M059J (cell line): ENCODE measurements at regions not wholly inside any gene's neighbourhood (a gene's known extent, or its start where the extent isn't known, plus 50 kb on each side); places are given as distances from the start of the nearest gene placed in this dataset.

ENCODE experiments used
- DNase-seq: peaks from one replicate; pipeline ENCODE4 v3.0.0-alpha.2; 2012; ENCODE audit warnings: low read depth

- no peak for DNase-seq
Measured at GRCh38 chr19:5237190-5237780, 103.3 kb downstream of the PTPRS start.

GRCh38 chr19:5235458-5236219 is 105.0 kb downstream of the PTPRS start:
- DNase-seq: no peak

- DNase-seq: no peak
Measured at GRCh38 chr19:5234412-5234811, 106.2 kb downstream of the PTPRS start.

GRCh38 chr19:5232798-5233505 is 107.7 kb downstream of the PTPRS start:
- no peak for DNase-seq

GRCh38 chr19:5231857-5232678 is 108.5 kb downstream of the PTPRS start:
- DNase-seq: no peak

- DNase-seq: no peak
Measured at GRCh38 chr19:5230730-5231555, 109.7 kb downstream of the PTPRS start.

GRCh38 chr19:5229778-5230335 is 110.8 kb downstream of the PTPRS start:
- no peak for DNase-seq

- no peak for DNase-seq
Measured at GRCh38 chr19:5228932-5229777, 111.5 kb downstream of the PTPRS start.

- DNase-seq: no peak
Measured at GRCh38 chr19:5228490-5228889, 112.1 kb downstream of the PTPRS start.

- no peak for DNase-seq
Measured at GRCh38 chr19:5225486-5226345, 114.9 kb downstream of the PTPRS start.

- DNase-seq: no peak
Measured at GRCh38 chr19:5224480-5224879, 116.1 kb downstream of the PTPRS start.

- no peak for DNase-seq
Measured at GRCh38 chr19:5222821-5223321, 117.7 kb downstream of the PTPRS start.

GRCh38 chr19:5222178-5222577 is 118.4 kb downstream of the PTPRS start:
- DNase-seq: no peak

GRCh38 chr19:5220866-5221265 is 119.7 kb downstream of the PTPRS start:
- DNase-seq: no peak

- DNase-seq: no peak
Measured at GRCh38 chr19:5220361-5220760, 120.3 kb downstream of the PTPRS start.

- no peak for DNase-seq
Measured at GRCh38 chr19:5219551-5220304, 120.9 kb downstream of the PTPRS start.

GRCh38 chr19:5218963-5219530 is 121.6 kb downstream of the PTPRS start:
- no peak for DNase-seq
